ENCODE measurements at regions not wholly inside any gene's neighbourhood (a gene's known extent, or its start where the extent isn't known, plus 50 kb on each side); places are given as distances from the start of the nearest gene placed in this dataset.

- H3K27ac Mint-ChIP-seq: no peak overlapping the region
Observed at GRCh38 chr12:123061441-123062205, 81.1 kb downstream of the ARL6IP4 start.

GRCh38 chr12:123059500-123059899 lies 79.0 kb downstream of the ARL6IP4 start:
- no peaks in the 10 kb centered on the region for H3K36me3 Mint-ChIP-seq (ENCODE audit: low read depth)
- no peaks in the 10 kb centered on the region for H3K27me3 Mint-ChIP-seq
- no peak overlapping the region for H3K4me3 Mint-ChIP-seq
- intact Hi-C loops (cut with micrococcal nuclease): no loop called here
- DNase-seq: no peak
- H3K27ac Mint-ChIP-seq: no peak overlapping the region
- H3K4me1 Mint-ChIP-seq: peaks cover 15% of the 10 kb centered on the region
- no peaks in the 10 kb centered on the region for H3K9me3 Mint-ChIP-seq

More at GRCh38 chr12:123061441-123062205, 81.1 kb downstream of the ARL6IP4 start:
- Mint-ChIP-seq H3K4me3 (no peak overlapping the region), H3K9me3 (no peaks in the 10 kb centered on the region), H3K36me3 (ENCODE audit: low read depth) (no peaks in the 10 kb centered on the region), H3K27me3 (no peaks in the 10 kb centered on the region), H3K4me1 (peaks cover 28% of the 10 kb centered on the region)
- intact Hi-C loops (cut with micrococcal nuclease): no loop called here
- DNase-seq: no peak

GRCh38 chr12:123058980-123059379 lies 78.5 kb downstream of the ARL6IP4 start:
- DNase-seq: no peak
- Mint-ChIP-seq H3K4me1 (peaks cover 14% of the 10 kb centered on the region), H3K4me3 (no peak overlapping the region), H3K9me3 (no peaks in the 10 kb centered on the region), H3K27ac (no peak overlapping the region), H3K36me3 (ENCODE audit: low read depth) (no peaks in the 10 kb centered on the region), H3K27me3 (no peaks in the 10 kb centered on the region)
- intact Hi-C loops (cut with micrococcal nuclease): no loop called here

GRCh38 chr12:123058481-123058880 lies 78.0 kb downstream of the ARL6IP4 start:
- Mint-ChIP-seq H3K36me3 (ENCODE audit: low read depth) (no peaks in the 10 kb centered on the region), H3K27ac (no peak overlapping the region), H3K27me3 (no peaks in the 10 kb centered on the region), H3K4me3 (no peak overlapping the region), H3K9me3 (no peaks in the 10 kb centered on the region), H3K4me1 (peaks cover 11% of the 10 kb centered on the region)
- intact Hi-C loops (cut with micrococcal nuclease): no loop called here
- no peak for DNase-seq

- Mint-ChIP-seq H3K4me3 (no peak overlapping the region), H3K27me3 (no peaks in the 10 kb centered on the region), H3K4me1 (peaks cover 9% of the 10 kb centered on the region), H3K27ac (no peak overlapping the region), H3K36me3 (ENCODE audit: low read depth) (no peaks in the 10 kb centered on the region), H3K9me3 (no peaks in the 10 kb centered on the region)
- intact Hi-C loops (cut with micrococcal nuclease): no loop called here
- DNase-seq: no peak
Observed at GRCh38 chr12:123057513-123058265, 77.2 kb downstream of the ARL6IP4 start.

- Mint-ChIP-seq H3K27ac (no peak overlapping the region), H3K27me3 (no peaks in the 10 kb centered on the region)
- no peak for DNase-seq
Observed at GRCh38 chr12:123056709-123057108, 76.2 kb downstream of the ARL6IP4 start.

GRCh38 chr12:123056053-123056452 lies 75.6 kb downstream of the ARL6IP4 start:
- no peak for DNase-seq
- H3K27me3 Mint-ChIP-seq: no peaks in the 10 kb centered on the region
- no peaks in the 10 kb centered on the region for H3K36me3 Mint-ChIP-seq (ENCODE audit: low read depth)
- no peaks in the 10 kb centered on the region for H3K9me3 Mint-ChIP-seq
- H3K27ac Mint-ChIP-seq: no peak overlapping the region
- intact Hi-C loops (cut with micrococcal nuclease): no loop called here
- peaks cover 7% of the 10 kb centered on the region for H3K4me1 Mint-ChIP-seq
- no peak overlapping the region for H3K4me3 Mint-ChIP-seq

More at GRCh38 chr12:123056709-123057108, 76.2 kb downstream of the ARL6IP4 start:
- peaks cover 6% of the 10 kb centered on the region for H3K4me1 Mint-ChIP-seq
- H3K9me3 Mint-ChIP-seq: no peaks in the 10 kb centered on the region
- no peaks in the 10 kb centered on the region for H3K36me3 Mint-ChIP-seq (ENCODE audit: low read depth)
- intact Hi-C loops (cut with micrococcal nuclease): no loop called here
- no peak overlapping the region for H3K4me3 Mint-ChIP-seq

- intact Hi-C loops (cut with micrococcal nuclease): no loop called here
- H3K27me3 Mint-ChIP-seq: no peaks in the 10 kb centered on the region
- H3K27ac Mint-ChIP-seq: no peak overlapping the region
- H3K4me3 Mint-ChIP-seq: no peak overlapping the region
- DNase-seq: no peak
- peaks cover 10% of the 10 kb centered on the region for H3K4me1 Mint-ChIP-seq
- no peaks in the 10 kb centered on the region for H3K36me3 Mint-ChIP-seq (ENCODE audit: low read depth)
- no peaks in the 10 kb centered on the region for H3K9me3 Mint-ChIP-seq
Observed at GRCh38 chr12:123055281-123055766, 74.8 kb downstream of the ARL6IP4 start.

GRCh38 chr12:123054371-123054770 lies 73.9 kb downstream of the ARL6IP4 start:
- no peaks in the 10 kb centered on the region for H3K36me3 Mint-ChIP-seq (ENCODE audit: low read depth)
- H3K4me1 Mint-ChIP-seq: peaks cover 10% of the 10 kb centered on the region
- H3K27ac Mint-ChIP-seq: no peak overlapping the region
- H3K27me3 Mint-ChIP-seq: no peaks in the 10 kb centered on the region
- no peak overlapping the region for H3K4me3 Mint-ChIP-seq
- intact Hi-C loops (cut with micrococcal nuclease): no loop called here
- H3K9me3 Mint-ChIP-seq: no peaks in the 10 kb centered on the region
- DNase-seq: no peak

GRCh38 chr12:123051556-123051955 lies 71.1 kb downstream of the ARL6IP4 start:
- peaks cover 14% of the 10 kb centered on the region for H3K4me1 Mint-ChIP-seq
- intact Hi-C loops (cut with micrococcal nuclease): no loop called here
- no peak for DNase-seq
- H3K36me3 Mint-ChIP-seq (ENCODE audit: low read depth): no peaks in the 10 kb centered on the region
- no peak overlapping the region for H3K4me3 Mint-ChIP-seq
- no peaks in the 10 kb centered on the region for H3K9me3 Mint-ChIP-seq
- H3K27me3 Mint-ChIP-seq: no peaks in the 10 kb centered on the region
- H3K27ac Mint-ChIP-seq: no peak overlapping the region

GRCh38 chr12:123050913-123051312 lies 70.4 kb downstream of the ARL6IP4 start:
- DNase-seq: no peak
- Mint-ChIP-seq H3K36me3 (ENCODE audit: low read depth) (no peaks in the 10 kb centered on the region), H3K27ac (no peak overlapping the region)

GRCh38 chr12:123050331-123050831 lies 69.9 kb downstream of the ARL6IP4 start:
- H3K27ac Mint-ChIP-seq: no peak overlapping the region
- no peak overlapping the region for H3K4me3 Mint-ChIP-seq
- peaks cover 14% of the 10 kb centered on the region for H3K4me1 Mint-ChIP-seq
- no peaks in the 10 kb centered on the region for H3K27me3 Mint-ChIP-seq
- no peak for DNase-seq
- H3K9me3 Mint-ChIP-seq: no peaks in the 10 kb centered on the region
- no peaks in the 10 kb centered on the region for H3K36me3 Mint-ChIP-seq (ENCODE audit: low read depth)
- intact Hi-C loops (cut with micrococcal nuclease): no loop called here

More at GRCh38 chr12:123050913-123051312, 70.4 kb downstream of the ARL6IP4 start:
- no peaks in the 10 kb centered on the region for H3K27me3 Mint-ChIP-seq
- no peaks in the 10 kb centered on the region for H3K9me3 Mint-ChIP-seq
- H3K4me1 Mint-ChIP-seq: peaks cover 14% of the 10 kb centered on the region
- intact Hi-C loops (cut with micrococcal nuclease): no loop called here
- no peak overlapping the region for H3K4me3 Mint-ChIP-seq

GRCh38 chr12:123049398-123050240 lies 69.1 kb downstream of the ARL6IP4 start:
- Mint-ChIP-seq H3K9me3 (no peaks in the 10 kb centered on the region), H3K4me1 (peaks cover 16% of the 10 kb centered on the region), H3K4me3 (no peak overlapping the region), H3K36me3 (ENCODE audit: low read depth) (no peaks in the 10 kb centered on the region), H3K27ac (no peak overlapping the region), H3K27me3 (no peaks in the 10 kb centered on the region)
- no peak for DNase-seq
- intact Hi-C loops (cut with micrococcal nuclease): no loop called here

Data from activated CD4-positive, alpha-beta T cell treated with anti-CD3 and anti-CD28 coated beads, Interleukin-2, amount 10 ng/mL, durations not matched to agents 24 days and 14 days (primary cell).